Kidney epithelial cell (primary cell): ENCODE measurements at regions not wholly inside any gene's neighbourhood (a gene's known extent, or its start where the extent isn't known, plus 50 kb on each side); places are given as distances from the start of the nearest gene placed in this dataset.

ENCODE experiments used
- DNase-seq: peaks from one replicate; pipeline ENCODE4 v3.0.0-alpha.2; 2010; ENCODE audit warnings: low read depth
- H3K27me3 ChIP-seq: 2 replicates; pipeline ENCODE4 v1.6.0; 2011; ENCODE audit warnings: low read length; ENCODE audit not compliant: control insufficient read depth, insufficient read depth
- H3K36me3 ChIP-seq: 2 replicates; pipeline ENCODE4 v1.5.1; 2011; ENCODE audit warnings: low read length; ENCODE audit not compliant: control insufficient read depth, insufficient read depth
- H3K4me3 ChIP-seq: 2 replicates; pipeline ENCODE4 v1.5.1; 2011; ENCODE audit warnings: low read depth, mild to moderate bottlenecking, control low read depth, low read length
- CTCF ChIP-seq: IDR thresholded peaks from 2 replicates; pipeline ENCODE4 v1.5.1; 2011; ENCODE audit warnings: mild to moderate bottlenecking, moderate library complexity, low read length, control low read depth, inconsistent platforms; ENCODE audit not compliant: insufficient read depth, poor library complexity, severe bottlenecking

DNA sequence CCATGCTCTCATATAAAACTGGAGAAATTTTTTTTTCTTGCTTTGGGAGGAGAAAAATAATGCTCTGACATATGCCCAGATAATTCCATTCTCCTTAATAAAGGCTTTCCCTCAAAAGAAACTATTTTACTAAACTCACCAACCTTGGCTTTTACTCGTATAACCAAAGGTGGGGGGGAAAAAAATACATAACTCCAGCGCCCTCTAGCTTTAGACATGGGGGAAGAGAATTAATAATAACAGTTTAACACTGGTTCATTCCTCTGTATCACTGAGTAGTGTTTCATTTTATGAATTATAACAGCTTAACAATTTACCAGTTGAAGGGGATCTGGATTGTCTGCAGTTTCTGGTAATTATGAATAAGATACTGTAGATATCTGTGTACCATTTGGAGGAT is 1226.1 kb downstream of the GRIK2 start:
- Histone ChIP-seq H3K36me3 (no peaks in the 10 kb centered on the region), H3K27me3 (no peaks in the 10 kb centered on the region), H3K4me3 (no peak overlapping the region)
- no peak for DNase-seq
- peak; percentile 65 for TF ChIP-seq CTCF

DNA sequence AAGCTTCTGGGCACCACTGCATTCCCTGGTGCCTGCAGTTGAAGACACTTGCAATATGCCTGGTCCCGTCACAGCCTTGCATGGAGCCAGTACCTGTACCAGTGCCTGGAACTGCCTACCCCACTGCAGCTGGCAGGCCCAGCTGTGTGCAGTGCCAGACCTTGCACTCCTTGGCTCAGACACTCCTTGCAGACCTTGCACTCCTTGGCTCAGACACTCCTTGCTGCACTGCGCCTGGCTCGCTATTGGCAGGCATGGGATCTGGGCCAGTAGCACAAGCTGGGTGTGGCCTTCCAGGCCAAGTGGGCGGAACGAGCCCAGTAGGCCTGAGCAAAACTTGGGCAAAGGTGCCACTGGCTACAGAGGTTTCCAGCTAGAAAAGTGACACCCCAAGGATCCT is 1189.1 kb downstream of the GRIK2 start:
- Histone ChIP-seq H3K27me3 (no peaks in the 10 kb centered on the region), H3K4me3 (no peak overlapping the region), H3K36me3 (no peaks in the 10 kb centered on the region)
- TF ChIP-seq CTCF: no peak
- no peak for DNase-seq

- no peak for DNase-seq
- no peaks in the 10 kb centered on the region for H3K27me3 ChIP-seq
- TF ChIP-seq CTCF: no peak
- no peak overlapping the region for H3K4me3 ChIP-seq
- no peaks in the 10 kb centered on the region for H3K36me3 ChIP-seq
These were observed 1188.0 kb downstream of the GRIK2 start for GRCh38 chr6:102581378-102582124.

- no peak for DNase-seq
- no peak overlapping the region for H3K4me3 ChIP-seq
- TF ChIP-seq CTCF: no peak
- no peaks in the 10 kb centered on the region for H3K27me3 ChIP-seq
- no peaks in the 10 kb centered on the region for H3K36me3 ChIP-seq
These were observed 1177.9 kb downstream of the GRIK2 start for GRCh38 chr6:102571236-102571908.

- no peak for DNase-seq
- no peaks in the 10 kb centered on the region for H3K27me3 ChIP-seq
- no peak for TF ChIP-seq CTCF
- no peak overlapping the region for H3K4me3 ChIP-seq
- H3K36me3 ChIP-seq: no peaks in the 10 kb centered on the region
These were observed 1169.2 kb downstream of the GRIK2 start for GRCh38 chr6:102562713-102563112.
